Endothelial cell (in vitro differentiated cells): ENCODE measurements at regions not wholly inside any gene's neighbourhood (a gene's known extent, or its start where the extent isn't known, plus 50 kb on each side); places are given as distances from the start of the nearest gene placed in this dataset.

ENCODE experiments used
- DNase-seq: peaks from one replicate; pipeline ENCODE4 v3.0.0; 2021; ENCODE audit warnings: low spot score
- H3K27ac Mint-ChIP-seq: one replicate; pipeline ENCODE4 v1.8.0; 2021; ENCODE audit warnings: mixed read lengths, inconsistent platforms; ENCODE audit not compliant: unreplicated experiment
- H3K27me3 Mint-ChIP-seq: one replicate; pipeline ENCODE4 v1.8.0; 2021; ENCODE audit warnings: mild to moderate bottlenecking, moderate library complexity, mixed read lengths, inconsistent platforms; ENCODE audit not compliant: unreplicated experiment
- H3K36me3 Mint-ChIP-seq: one replicate; pipeline ENCODE4 v1.8.0; 2021; ENCODE audit warnings: mild to moderate bottlenecking, low read depth, mixed read lengths, inconsistent platforms; ENCODE audit not compliant: unreplicated experiment
- H3K4me1 Mint-ChIP-seq: one replicate; pipeline ENCODE4 v1.8.0; 2021; ENCODE audit warnings: mild to moderate bottlenecking, mixed read lengths, inconsistent platforms; ENCODE audit not compliant: unreplicated experiment
- H3K4me3 Mint-ChIP-seq: one replicate; pipeline ENCODE4 v1.8.0; 2021; ENCODE audit warnings: mild to moderate bottlenecking, mixed read lengths, inconsistent platforms; ENCODE audit not compliant: unreplicated experiment
- H3K9me3 Mint-ChIP-seq: one replicate; pipeline ENCODE4 v1.8.0; 2021; ENCODE audit warnings: mixed read lengths, inconsistent platforms; ENCODE audit not compliant: unreplicated experiment
- TF ChIP-seq, protein P1 (sequence below): fragments of 200-600 bp; sonication (generic); IDR thresholded peaks from one replicate; pipeline ENCODE4 v1.5.0; 2021; ENCODE audit warnings: antibody characterized with exemption; ENCODE audit not compliant: unreplicated experiment

- Mint-ChIP-seq H3K4me3 (no peak overlapping the region), H3K9me3 (no peaks in the 10 kb centered on the region), H3K4me1 (no peaks in the 10 kb centered on the region), H3K27ac (no peak overlapping the region), H3K36me3 (no peaks in the 10 kb centered on the region), H3K27me3 (no peaks in the 10 kb centered on the region)
- no peak for DNase-seq
- TF ChIP-seq, protein P1, sequence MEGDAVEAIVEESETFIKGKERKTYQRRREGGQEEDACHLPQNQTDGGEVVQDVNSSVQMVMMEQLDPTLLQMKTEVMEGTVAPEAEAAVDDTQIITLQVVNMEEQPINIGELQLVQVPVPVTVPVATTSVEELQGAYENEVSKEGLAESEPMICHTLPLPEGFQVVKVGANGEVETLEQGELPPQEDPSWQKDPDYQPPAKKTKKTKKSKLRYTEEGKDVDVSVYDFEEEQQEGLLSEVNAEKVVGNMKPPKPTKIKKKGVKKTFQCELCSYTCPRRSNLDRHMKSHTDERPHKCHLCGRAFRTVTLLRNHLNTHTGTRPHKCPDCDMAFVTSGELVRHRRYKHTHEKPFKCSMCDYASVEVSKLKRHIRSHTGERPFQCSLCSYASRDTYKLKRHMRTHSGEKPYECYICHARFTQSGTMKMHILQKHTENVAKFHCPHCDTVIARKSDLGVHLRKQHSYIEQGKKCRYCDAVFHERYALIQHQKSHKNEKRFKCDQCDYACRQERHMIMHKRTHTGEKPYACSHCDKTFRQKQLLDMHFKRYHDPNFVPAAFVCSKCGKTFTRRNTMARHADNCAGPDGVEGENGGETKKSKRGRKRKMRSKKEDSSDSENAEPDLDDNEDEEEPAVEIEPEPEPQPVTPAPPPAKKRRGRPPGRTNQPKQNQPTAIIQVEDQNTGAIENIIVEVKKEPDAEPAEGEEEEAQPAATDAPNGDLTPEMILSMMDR, result no peak
These were observed 262.1 kb upstream of the MEIS2 start for GRCh38 chr15:37362414-37362813.

DNA sequence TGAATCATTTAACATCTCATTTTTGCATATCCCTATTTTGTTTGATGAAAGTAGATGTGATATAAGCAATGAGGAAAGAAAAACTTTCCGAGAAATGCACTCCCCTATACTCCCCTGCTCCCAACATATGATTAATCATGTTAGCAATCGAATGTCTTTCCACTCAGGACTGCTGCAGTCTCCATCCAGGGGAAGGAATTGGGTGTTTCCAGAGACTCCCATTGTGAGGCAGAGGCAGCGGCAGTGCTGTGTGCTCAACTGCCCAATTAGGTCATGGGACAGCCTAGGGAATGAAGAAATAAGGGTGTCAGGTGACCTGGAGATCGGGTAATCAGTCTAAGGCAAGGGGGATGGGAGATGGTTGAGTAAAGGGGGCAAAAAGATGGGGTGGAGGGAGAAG is 268.6 kb upstream of the MEIS2 start:
- no peaks in the 10 kb centered on the region for H3K9me3 Mint-ChIP-seq
- H3K4me1 Mint-ChIP-seq, result no peaks in the 10 kb centered on the region
- H3K4me3 Mint-ChIP-seq, result no peak overlapping the region
- no peaks in the 10 kb centered on the region for H3K27me3 Mint-ChIP-seq
- TF ChIP-seq, protein P1, result no peak
- H3K36me3 Mint-ChIP-seq, result no peaks in the 10 kb centered on the region
- DNase-seq, result no peak
- no peak overlapping the region for H3K27ac Mint-ChIP-seq

DNA sequence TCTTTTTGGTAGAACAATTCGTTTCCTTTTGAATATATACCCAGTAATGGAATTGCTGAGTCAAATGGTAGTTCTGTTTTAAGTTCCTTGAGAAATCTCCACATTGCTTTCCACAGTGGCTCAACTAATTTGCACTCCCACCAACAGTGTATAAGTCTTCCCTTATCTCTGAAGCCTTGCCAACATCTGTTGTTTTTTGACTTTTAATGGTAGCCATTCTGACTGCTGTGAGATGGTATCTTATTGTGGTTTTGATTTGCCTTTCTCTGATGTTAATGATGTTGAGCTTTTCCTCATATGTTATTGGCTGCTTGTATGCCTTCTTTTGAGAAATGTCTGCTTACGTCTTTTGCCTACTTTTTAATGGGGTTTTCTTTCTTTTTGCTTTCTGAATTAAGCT is 270.6 kb upstream of the MEIS2 start:
- TF ChIP-seq, protein P1, result no peak
- H3K9me3 Mint-ChIP-seq, result no peaks in the 10 kb centered on the region
- no peak overlapping the region for H3K4me3 Mint-ChIP-seq
- H3K36me3 Mint-ChIP-seq, result no peaks in the 10 kb centered on the region
- H3K27ac Mint-ChIP-seq, result no peak overlapping the region
- no peaks in the 10 kb centered on the region for H3K4me1 Mint-ChIP-seq
- no peaks in the 10 kb centered on the region for H3K27me3 Mint-ChIP-seq
- DNase-seq, result no peak

GRCh38 chr15:37372064-37372463 is 271.7 kb upstream of the MEIS2 start:
- TF ChIP-seq, protein P1, result no peak
- Mint-ChIP-seq H3K27me3 (no peaks in the 10 kb centered on the region), H3K4me3 (no peak overlapping the region), H3K4me1 (no peaks in the 10 kb centered on the region), H3K27ac (no peak overlapping the region), H3K9me3 (no peaks in the 10 kb centered on the region), H3K36me3 (no peaks in the 10 kb centered on the region)
- no peak for DNase-seq

DNA sequence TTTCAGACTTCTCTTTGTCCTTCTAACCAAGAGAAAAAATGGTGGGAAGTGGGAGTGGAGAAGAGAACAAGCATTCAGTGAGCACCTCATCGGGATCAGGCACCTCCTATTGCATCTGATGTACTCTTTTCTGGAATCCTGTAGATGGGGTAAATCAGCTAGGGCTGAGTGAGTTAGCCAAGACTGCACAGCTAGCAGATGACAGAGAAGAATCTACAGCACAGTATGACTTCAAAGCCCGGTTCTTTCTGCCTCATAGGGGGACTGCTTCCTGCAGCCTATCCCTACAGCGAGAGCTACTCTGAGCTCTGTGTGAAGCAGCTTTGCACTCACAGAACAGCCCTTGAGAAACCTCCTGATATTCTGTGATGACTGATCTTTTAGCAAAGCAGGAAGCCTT is 275.2 kb upstream of the MEIS2 start:
- no peaks in the 10 kb centered on the region for H3K36me3 Mint-ChIP-seq
- no peak for DNase-seq
- no peak overlapping the region for H3K4me3 Mint-ChIP-seq
- TF ChIP-seq, protein P1, result no peak
- no peak overlapping the region for H3K27ac Mint-ChIP-seq
- no peaks in the 10 kb centered on the region for H3K27me3 Mint-ChIP-seq
- H3K4me1 Mint-ChIP-seq, result no peaks in the 10 kb centered on the region
- no peaks in the 10 kb centered on the region for H3K9me3 Mint-ChIP-seq
